ENCODE measurements at regions not wholly inside any gene's neighbourhood (a gene's known extent, or its start where the extent isn't known, plus 50 kb on each side); places are given as distances from the start of the nearest gene placed in this dataset.

DNA sequence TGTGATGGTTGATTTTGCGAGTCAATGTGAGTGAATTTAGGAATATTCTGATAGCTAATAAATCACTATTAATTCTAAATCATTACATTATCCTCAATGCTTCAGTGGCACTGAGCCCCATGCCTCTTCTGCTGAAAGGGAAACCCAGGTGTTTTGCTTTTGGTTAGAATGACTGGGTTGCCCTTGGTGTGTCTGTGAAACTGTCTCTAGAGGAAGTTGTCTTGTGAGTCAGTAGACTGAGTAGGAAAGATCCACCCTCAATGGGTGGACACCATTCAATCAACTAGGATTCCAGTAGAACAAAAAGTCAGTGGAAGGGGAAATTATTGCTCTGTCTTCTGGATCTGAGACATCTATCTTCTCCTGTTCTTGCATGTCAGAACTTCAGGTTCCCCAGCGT, 472.4 kb downstream of the ANKRD7 start:
- no peak for DNase-seq (ENCODE audit: low spot score)

- no peak for DNase-seq (ENCODE audit: low spot score)
These were observed 474.7 kb downstream of the ANKRD7 start for GRCh38 chr7:118699222-118699621.

DNA sequence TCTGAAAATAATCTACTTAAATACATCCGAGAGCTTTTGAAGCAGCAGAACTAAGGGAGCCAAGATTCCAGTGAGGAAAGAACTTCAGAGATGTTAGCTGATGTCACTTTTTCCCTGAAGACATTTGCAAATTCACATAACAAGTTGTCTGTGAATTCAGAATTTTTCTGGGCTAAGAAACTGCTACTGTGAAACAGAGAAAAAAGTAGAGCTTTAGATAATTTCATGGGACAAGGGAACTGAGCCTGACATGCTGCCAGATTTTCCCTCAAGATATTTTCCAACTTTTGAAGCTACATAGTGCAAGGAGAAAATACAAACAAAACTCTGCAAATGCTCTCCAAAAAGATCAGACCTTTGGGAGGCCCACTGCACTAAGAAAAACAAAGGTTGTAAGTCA, 484.2 kb downstream of the ANKRD7 start:
- no peak for DNase-seq (ENCODE audit: low spot score)

GRCh38 chr7:118711688-118712087, 487.2 kb downstream of the ANKRD7 start:
- DNase-seq (ENCODE audit: low spot score), result no peak

- no peak for DNase-seq (ENCODE audit: low spot score)
These were observed 488.5 kb downstream of the ANKRD7 start for GRCh38 chr7:118713039-118713438.

DNA sequence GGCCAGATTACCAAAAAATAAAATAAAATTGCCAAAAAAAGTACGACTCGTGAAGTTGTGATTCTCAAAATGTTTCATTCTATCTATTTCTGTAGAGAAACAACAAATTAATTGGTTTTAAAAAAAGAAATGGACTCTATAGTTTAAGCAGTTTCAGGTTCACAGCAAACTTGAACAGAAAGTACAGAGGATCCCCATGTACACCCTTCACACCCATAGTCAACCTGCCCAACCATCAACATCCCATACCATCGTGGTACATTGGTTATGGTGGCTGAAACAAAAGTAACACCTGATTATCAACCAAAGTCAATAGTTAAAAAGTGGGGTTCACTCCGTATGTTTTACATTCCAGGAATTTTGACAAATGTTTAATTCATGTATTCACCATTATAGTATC, 496.1 kb downstream of the ANKRD7 start:
- DNase-seq (ENCODE audit: low spot score), result no peak

GRCh38 chr7:118731854-118732253, 507.4 kb downstream of the ANKRD7 start:
- no peak for DNase-seq (ENCODE audit: low spot score)

DNA sequence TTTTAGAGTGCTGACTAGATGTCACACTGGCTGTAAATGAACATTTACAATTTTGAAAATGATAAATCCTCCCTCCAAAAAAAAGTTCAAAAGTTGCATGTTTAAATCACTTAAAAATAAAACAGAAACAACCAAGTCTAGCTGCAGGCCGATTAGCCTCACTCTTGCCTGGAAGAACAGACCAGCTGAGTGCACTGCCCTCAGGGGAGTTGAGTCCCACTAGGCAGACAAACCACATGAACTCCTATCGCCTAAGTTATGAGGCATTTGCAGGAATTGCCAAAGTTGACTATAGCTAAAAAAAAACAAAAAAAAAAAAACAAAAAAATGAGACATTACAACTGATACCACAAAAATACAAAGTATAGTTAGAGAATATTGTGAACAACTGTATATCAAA, 510.0 kb downstream of the ANKRD7 start:
- DNase-seq (ENCODE audit: low spot score), result no peak

GRCh38 chr7:118735441-118735840, 510.9 kb downstream of the ANKRD7 start:
- no peak for DNase-seq (ENCODE audit: low spot score)

GRCh38 chr7:118737935-118738334, 513.4 kb downstream of the ANKRD7 start:
- DNase-seq (ENCODE audit: low spot score), result no peak

GRCh38 chr7:118745927-118746326, 521.4 kb downstream of the ANKRD7 start:
- no peak for DNase-seq (ENCODE audit: low spot score)

DNA sequence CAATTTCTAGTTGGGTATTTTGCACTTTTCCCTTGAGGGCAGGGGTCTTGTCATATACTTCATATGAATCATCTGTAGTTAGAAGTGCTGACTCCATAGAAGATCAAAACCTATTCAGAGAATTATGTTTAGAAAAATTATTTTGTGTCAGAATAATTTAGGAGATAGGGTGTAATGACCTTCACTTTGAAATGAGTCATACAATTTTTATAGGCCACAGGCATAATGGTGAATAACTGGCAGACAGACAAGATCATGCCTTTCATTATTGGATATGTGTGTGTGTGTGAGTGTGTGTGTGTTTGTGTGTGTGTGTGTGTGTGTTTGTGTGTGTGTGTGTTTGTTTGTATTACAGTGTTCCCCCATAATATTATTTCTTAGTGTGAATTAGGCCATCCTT, 523.0 kb downstream of the ANKRD7 start:
- DNase-seq (ENCODE audit: low spot score), result no peak

DNA sequence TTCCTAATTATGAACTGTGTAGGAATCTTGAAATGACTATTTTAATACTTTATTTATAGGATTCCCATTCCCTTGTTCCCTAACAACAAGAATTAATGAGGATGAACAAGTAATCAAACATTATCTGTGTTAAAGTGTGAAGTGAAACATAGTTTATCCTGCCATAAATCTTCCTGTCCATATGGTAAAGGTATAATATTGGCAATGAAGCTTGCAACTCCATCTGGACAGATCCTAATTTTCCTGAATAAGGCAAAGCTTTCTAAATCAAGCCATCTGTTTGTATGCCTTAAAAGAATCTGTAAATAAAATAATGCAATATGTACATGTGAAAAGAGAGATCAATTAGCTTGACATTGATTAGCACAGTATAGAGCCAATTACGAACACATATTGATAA, 529.0 kb downstream of the ANKRD7 start:
- no peak for DNase-seq (ENCODE audit: low spot score)

GRCh38 chr7:118754608-118755007, 530.1 kb downstream of the ANKRD7 start:
- no peak for DNase-seq (ENCODE audit: low spot score)

- DNase-seq (ENCODE audit: low spot score), result no peak
These were observed 530.6 kb downstream of the ANKRD7 start for GRCh38 chr7:118755067-118755625.

DNA sequence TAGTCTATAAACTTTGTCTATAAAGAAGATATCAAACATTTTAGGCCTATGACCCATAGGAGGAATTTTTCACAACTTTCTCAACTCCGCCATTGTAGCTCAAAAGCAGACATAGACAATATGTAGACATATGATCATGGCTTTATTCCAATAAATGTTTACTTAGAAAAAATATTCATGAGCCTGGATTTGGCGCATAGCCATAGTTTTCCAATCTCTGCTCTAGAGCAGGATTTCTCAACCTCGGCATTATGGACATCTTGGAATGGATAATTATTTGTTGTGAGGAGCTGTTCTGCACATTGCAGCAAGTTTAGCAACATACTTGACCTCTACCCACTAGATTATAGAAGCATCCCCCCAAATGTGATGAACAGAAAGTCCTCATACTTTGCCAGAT, 532.6 kb downstream of the ANKRD7 start:
- DNase-seq (ENCODE audit: low spot score), result no peak

GRCh38 chr7:118758582-118758981, 534.1 kb downstream of the ANKRD7 start:
- DNase-seq (ENCODE audit: low spot score), result no peak

- no peak for DNase-seq (ENCODE audit: low spot score)
These were observed 535.4 kb downstream of the ANKRD7 start for GRCh38 chr7:118759921-118760320.

DNA sequence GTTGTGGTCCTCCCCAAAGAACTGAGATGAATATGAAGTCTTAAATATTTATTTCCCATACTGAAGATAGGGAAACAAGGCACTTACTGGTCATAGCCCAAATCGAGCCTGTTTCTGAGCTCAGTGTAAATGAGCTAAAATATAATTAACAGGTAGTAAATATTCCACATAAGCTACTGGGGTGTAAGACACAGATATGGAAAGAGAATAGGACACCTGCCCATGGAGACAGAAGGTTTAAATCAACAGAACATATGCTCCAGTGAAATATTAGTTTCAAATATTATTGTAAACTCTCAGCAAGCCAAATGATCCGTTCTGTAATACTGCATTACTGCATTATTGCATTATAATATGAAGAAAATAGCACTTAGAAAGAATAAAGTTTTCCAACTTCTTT, 537.9 kb downstream of the ANKRD7 start:
- no peak for DNase-seq (ENCODE audit: low spot score)

GRCh38 chr7:118764221-118764620, 539.7 kb downstream of the ANKRD7 start:
- DNase-seq (ENCODE audit: low spot score), result no peak

- no peak for DNase-seq (ENCODE audit: low spot score)
These were observed 547.2 kb downstream of the ANKRD7 start for GRCh38 chr7:118771672-118772071.

DNA sequence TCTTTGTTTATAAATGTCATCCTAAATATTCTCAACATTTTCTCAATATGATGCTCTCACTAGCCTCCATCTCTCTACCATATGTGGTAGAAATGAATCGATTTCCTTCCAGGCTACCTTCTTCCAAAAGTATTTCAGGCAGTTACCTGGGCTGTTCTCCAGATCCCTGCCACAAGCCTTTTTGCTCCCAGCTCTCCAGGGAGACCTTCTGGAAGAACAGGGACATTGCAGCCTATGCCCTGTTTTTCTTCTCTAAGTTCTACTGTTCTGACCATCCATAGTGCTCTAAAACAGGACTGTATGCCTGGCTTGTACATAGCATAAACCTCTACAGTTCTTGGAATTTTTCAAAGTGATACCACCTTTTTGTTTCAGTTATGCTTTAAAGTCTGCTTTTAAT, 552.8 kb downstream of the ANKRD7 start:
- no peak for DNase-seq (ENCODE audit: low spot score)

GRCh38 chr7:118792682-118793081, 568.2 kb downstream of the ANKRD7 start:
- no peak for DNase-seq (ENCODE audit: low spot score)

GRCh38 chr7:118793582-118793981, 569.1 kb downstream of the ANKRD7 start:
- DNase-seq (ENCODE audit: low spot score), result no peak

DNA sequence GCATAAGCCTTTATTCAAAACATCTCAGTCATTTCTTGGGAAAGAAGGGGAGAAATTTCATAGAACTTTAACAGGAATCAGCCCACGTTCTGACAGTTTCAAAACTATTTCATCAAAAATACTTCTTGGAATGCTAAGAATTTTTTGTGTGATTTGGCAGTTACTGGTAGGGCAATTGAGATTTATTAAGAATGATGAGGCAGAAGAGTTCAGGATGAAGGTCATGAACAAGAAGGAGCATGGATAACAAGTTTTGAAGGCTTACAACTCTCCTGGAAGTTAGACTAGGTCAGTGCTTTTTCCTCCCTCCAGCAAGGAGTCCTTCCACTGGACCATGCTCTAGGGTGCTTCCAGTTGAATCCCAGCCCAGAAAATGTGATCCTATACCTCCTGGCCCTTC, 569.9 kb downstream of the ANKRD7 start:
- no peak for DNase-seq (ENCODE audit: low spot score)

All from CD4-positive, alpha-beta T cell treated with Interleukin-15 for 4 hours (primary cell).